ENCODE measurements at regions not wholly inside any gene's neighbourhood (a gene's known extent, or its start where the extent isn't known, plus 50 kb on each side); places are given as distances from the start of the nearest gene placed in this dataset.

DNA sequence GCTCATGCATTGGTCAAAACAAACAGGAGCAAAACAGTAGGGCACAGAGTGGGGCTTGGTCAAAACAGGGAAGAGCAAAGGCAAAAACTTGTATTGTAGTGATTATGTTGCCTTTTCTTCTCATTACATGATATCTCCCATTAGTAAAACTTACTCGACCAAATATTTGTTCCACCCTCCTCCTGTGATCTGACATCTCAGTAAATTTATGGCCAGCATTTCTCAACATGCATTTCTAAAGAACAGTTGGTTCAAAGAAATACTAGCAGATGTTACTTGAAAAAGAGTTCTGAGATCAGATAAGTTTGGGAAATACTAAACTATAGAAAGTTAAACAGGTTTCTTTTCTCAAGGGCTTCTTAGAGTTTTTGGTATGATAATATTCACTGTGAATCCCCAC is 423.1 kb downstream of the FIGN start:
- no peak for DNase-seq (ENCODE audit: low spot score)
- Histone ChIP-seq H3K27me3 (ENCODE audit: control insufficient read depth in 3 of 3, insufficient read depth in 3 of 3, low read depth in 1 of 3, low read length in 3 of 3) (no peaks in the 10 kb centered on the region), H4K8ac (ENCODE audit: low read depth, low read length) (no peak overlapping the region), H3K23ac (ENCODE audit: low read depth, low read length, poor library complexity) (no peak overlapping the region), H3K4ac (ENCODE audit: low read length) (no peak overlapping the region), H3K18ac (ENCODE audit: low read length) (no peak overlapping the region), H2AFZ (ENCODE audit: low read length) (no peak overlapping the region), H2BK120ac (ENCODE audit: low read depth, low read length) (no peak overlapping the region), H3K9ac (ENCODE audit: low read depth, low read length, poor library complexity) (no peak overlapping the region), H2BK12ac (ENCODE audit: low read length) (no peak overlapping the region), H3K4me1 (ENCODE audit: control insufficient read depth in 2 of 2, insufficient read depth in 1 of 2, low read depth in 1 of 2, low read length in 2 of 2) (no peaks in the 10 kb centered on the region), H2AK5ac (ENCODE audit: low read depth, low read length) (no peak overlapping the region), H3K14ac (ENCODE audit: low read length) (no peak overlapping the region), H4K91ac (ENCODE audit: low read depth, low read length, poor library complexity) (no peak overlapping the region), H3K27ac (replicated peaks; ENCODE audit: low read length) (no peak overlapping the region), H2BK15ac (ENCODE audit: low read length) (no peak overlapping the region), H3K9me3 (replicated peaks in 1 of 2; ENCODE audit: control insufficient read depth in 2 of 2, insufficient read depth in 1 of 2, low read depth in 1 of 2, low read length in 2 of 2) (peaks cover 0 to 7% of the 10 kb centered on the region in 2 donors), H3K4me3 (ENCODE audit: low read length in 2 of 2) (no peak overlapping the region), H2BK5ac (ENCODE audit: low read length) (no peak overlapping the region), H3K4me2 (ENCODE audit: insufficient read depth, low read length, poor library complexity, severe bottlenecking) (no peak overlapping the region), H3K79me1 (ENCODE audit: low read depth, low read length) (no peaks in the 10 kb centered on the region), H3K36me3 (replicated peaks in 1 of 2; ENCODE audit: control insufficient read depth in 2 of 2, insufficient read depth in 2 of 2, low read length in 2 of 2) (no peaks in the 10 kb centered on the region)
- no CpG with 5 or more reads among the region's 1 CpG for WGBS, 2 donors (ENCODE audit: extremely low coverage in 2 of 2, insufficient read length in 2 of 2, insufficient replicate concordance in 1 of 2)

DNA sequence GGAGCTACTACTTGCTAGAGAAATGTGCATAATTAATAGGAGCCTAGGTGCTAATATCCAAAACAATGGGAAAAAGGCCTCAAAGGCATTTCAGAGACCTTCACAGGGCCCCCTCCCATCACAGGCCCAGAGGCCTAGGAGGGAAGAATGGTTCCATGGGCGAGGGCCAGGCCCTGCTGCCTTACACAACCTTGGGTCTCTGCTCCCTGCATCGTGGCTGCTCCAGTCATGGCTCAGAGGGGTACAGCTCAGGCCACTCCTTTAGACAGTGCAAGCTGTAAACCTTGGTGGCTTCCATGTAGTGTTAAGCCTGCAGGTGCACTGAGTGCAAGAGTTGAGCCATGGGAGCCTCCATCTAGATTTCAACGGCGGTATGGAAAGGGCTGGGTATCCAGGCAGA is 429.2 kb downstream of the FIGN start:
- no peak overlapping the region for H3K4me2 ChIP-seq (ENCODE audit: insufficient read depth, low read length, poor library complexity, severe bottlenecking)
- H3K27me3 ChIP-seq (ENCODE audit: control insufficient read depth in 3 of 3, insufficient read depth in 3 of 3, low read depth in 1 of 3, low read length in 3 of 3), result no peaks in the 10 kb centered on the region
- H3K79me1 ChIP-seq (ENCODE audit: low read depth, low read length), result peaks cover 2% of the 10 kb centered on the region
- no peak overlapping the region for H3K9ac ChIP-seq (ENCODE audit: low read depth, low read length, poor library complexity)
- H2BK12ac ChIP-seq (ENCODE audit: low read length), result no peak overlapping the region
- H3K23ac ChIP-seq (ENCODE audit: low read depth, low read length, poor library complexity), result no peak overlapping the region
- no peak overlapping the region for H4K8ac ChIP-seq (ENCODE audit: low read depth, low read length)
- peak overlapping the region; percentile 27 for H3K14ac ChIP-seq (ENCODE audit: low read length)
- no peak overlapping the region for H2BK15ac ChIP-seq (ENCODE audit: low read length)
- no peak overlapping the region for H3K27ac ChIP-seq (replicated peaks; ENCODE audit: low read length)
- H4K91ac ChIP-seq (ENCODE audit: low read depth, low read length, poor library complexity), result no peak overlapping the region
- H3K4me3 ChIP-seq (ENCODE audit: low read length in 2 of 2), result no peak overlapping the region
- no peaks in the 10 kb centered on the region for H3K36me3 ChIP-seq (replicated peaks in 1 of 2; ENCODE audit: control insufficient read depth in 2 of 2, insufficient read depth in 2 of 2, low read length in 2 of 2)
- no peak overlapping the region for H2AK5ac ChIP-seq (ENCODE audit: low read depth, low read length)
- no peak overlapping the region for H2BK5ac ChIP-seq (ENCODE audit: low read length)
- no CpG with 5 or more reads among the region's 4 CpGs for WGBS, 2 donors (ENCODE audit: extremely low coverage in 2 of 2, insufficient read length in 2 of 2, insufficient replicate concordance in 1 of 2)
- no peak overlapping the region for H2AFZ ChIP-seq (ENCODE audit: low read length)
- no peak overlapping the region for H2BK120ac ChIP-seq (ENCODE audit: low read depth, low read length)
- no peaks in the 10 kb centered on the region for H3K4me1 ChIP-seq (ENCODE audit: control insufficient read depth in 2 of 2, insufficient read depth in 1 of 2, low read depth in 1 of 2, low read length in 2 of 2)
- H3K18ac ChIP-seq (ENCODE audit: low read length), result no peak overlapping the region
- peaks cover 6 to 13% of the 10 kb centered on the region in 2 donors for H3K9me3 ChIP-seq (replicated peaks in 1 of 2; ENCODE audit: control insufficient read depth in 2 of 2, insufficient read depth in 1 of 2, low read depth in 1 of 2, low read length in 2 of 2)
- H3K4ac ChIP-seq (ENCODE audit: low read length), result no peak overlapping the region
- no peak for DNase-seq (ENCODE audit: low spot score)

DNA sequence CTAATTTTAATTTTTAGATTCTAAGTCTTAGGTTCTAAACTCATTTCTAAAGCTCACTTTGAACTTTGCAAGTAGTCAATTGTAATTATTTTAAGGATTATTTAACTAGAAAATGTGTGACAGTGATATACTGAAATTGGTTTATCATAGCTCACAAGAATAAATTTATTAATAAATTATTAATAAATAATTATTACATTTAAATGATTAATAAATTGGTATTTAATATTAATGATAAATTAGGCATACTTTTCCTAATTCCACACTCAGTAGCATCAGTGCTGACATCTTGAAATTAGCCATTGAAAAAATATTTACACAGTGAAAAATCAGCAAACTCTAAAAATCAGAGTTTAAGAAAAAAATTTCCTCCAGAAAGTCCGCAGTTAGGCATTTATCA is 433.7 kb downstream of the FIGN start:
- Histone ChIP-seq H4K91ac (ENCODE audit: low read depth, low read length, poor library complexity) (no peak overlapping the region), H2BK12ac (ENCODE audit: low read length) (no peak overlapping the region), H3K79me1 (ENCODE audit: low read depth, low read length) (peaks cover 2% of the 10 kb centered on the region), H2BK5ac (ENCODE audit: low read length) (no peak overlapping the region), H3K4ac (ENCODE audit: low read length) (no peak overlapping the region), H3K14ac (ENCODE audit: low read length) (no peak overlapping the region), H3K4me1 (ENCODE audit: control insufficient read depth in 2 of 2, insufficient read depth in 1 of 2, low read depth in 1 of 2, low read length in 2 of 2) (no peaks in the 10 kb centered on the region), H3K27ac (replicated peaks; ENCODE audit: low read length) (no peak overlapping the region), H3K4me2 (ENCODE audit: insufficient read depth, low read length, poor library complexity, severe bottlenecking) (no peak overlapping the region), H3K4me3 (ENCODE audit: low read length in 2 of 2) (no peak overlapping the region), H2AK5ac (ENCODE audit: low read depth, low read length) (no peak overlapping the region), H3K9ac (ENCODE audit: low read depth, low read length, poor library complexity) (no peak overlapping the region), H2AFZ (ENCODE audit: low read length) (no peak overlapping the region), H3K18ac (ENCODE audit: low read length) (no peak overlapping the region), H3K27me3 (ENCODE audit: control insufficient read depth in 3 of 3, insufficient read depth in 3 of 3, low read depth in 1 of 3, low read length in 3 of 3) (no peaks in the 10 kb centered on the region), H3K9me3 (replicated peaks in 1 of 2; ENCODE audit: control insufficient read depth in 2 of 2, insufficient read depth in 1 of 2, low read depth in 1 of 2, low read length in 2 of 2) (peaks cover 6 to 13% of the 10 kb centered on the region in 2 donors), H2BK120ac (ENCODE audit: low read depth, low read length) (no peak overlapping the region), H2BK15ac (ENCODE audit: low read length) (no peak overlapping the region), H3K36me3 (replicated peaks in 1 of 2; ENCODE audit: control insufficient read depth in 2 of 2, insufficient read depth in 2 of 2, low read length in 2 of 2) (no peaks in the 10 kb centered on the region), H3K23ac (ENCODE audit: low read depth, low read length, poor library complexity) (no peak overlapping the region), H4K8ac (ENCODE audit: low read depth, low read length) (no peak overlapping the region)
- DNase-seq (ENCODE audit: low spot score), result no peak
- WGBS, 2 donors (ENCODE audit: extremely low coverage in 2 of 2, insufficient read length in 2 of 2, insufficient replicate concordance in 1 of 2), result no CpG with 5 or more reads among the region's 1 CpG

DNA sequence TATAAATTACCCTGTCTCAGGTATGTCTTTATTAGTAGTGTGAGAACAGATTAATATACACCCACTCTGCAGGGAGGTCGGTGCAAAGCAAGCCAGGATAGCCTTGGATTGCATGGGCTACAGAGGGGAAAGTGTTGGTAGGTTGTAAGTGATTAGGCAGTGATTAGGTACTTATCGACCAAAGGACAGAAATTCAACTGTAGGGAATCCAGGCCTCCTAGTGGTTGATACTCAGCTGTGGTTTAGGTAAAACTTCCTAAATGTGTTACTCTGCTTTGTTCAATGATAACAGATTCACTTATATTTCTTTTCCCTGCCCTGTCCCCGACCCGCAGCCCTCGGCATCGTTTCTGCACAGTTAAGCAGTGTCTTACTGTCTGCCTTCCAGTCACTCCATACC is 444.0 kb downstream of the FIGN start:
- no peaks in the 10 kb centered on the region for H3K4me1 ChIP-seq (ENCODE audit: control insufficient read depth in 2 of 2, insufficient read depth in 1 of 2, low read depth in 1 of 2, low read length in 2 of 2)
- no peak overlapping the region for H3K4ac ChIP-seq (ENCODE audit: low read length)
- H3K36me3 ChIP-seq (replicated peaks in 1 of 2; ENCODE audit: control insufficient read depth in 2 of 2, insufficient read depth in 2 of 2, low read length in 2 of 2), result no peaks in the 10 kb centered on the region
- no peak overlapping the region for H2BK5ac ChIP-seq (ENCODE audit: low read length)
- no peaks in the 10 kb centered on the region for H3K9me3 ChIP-seq (replicated peaks in 1 of 2; ENCODE audit: control insufficient read depth in 2 of 2, insufficient read depth in 1 of 2, low read depth in 1 of 2, low read length in 2 of 2)
- H3K27me3 ChIP-seq (ENCODE audit: control insufficient read depth in 3 of 3, insufficient read depth in 3 of 3, low read depth in 1 of 3, low read length in 3 of 3), result no peaks in the 10 kb centered on the region
- H4K8ac ChIP-seq (ENCODE audit: low read depth, low read length), result no peak overlapping the region
- no peaks in the 10 kb centered on the region for H3K79me1 ChIP-seq (ENCODE audit: low read depth, low read length)
- no peak overlapping the region for H3K27ac ChIP-seq (replicated peaks; ENCODE audit: low read length)
- H3K18ac ChIP-seq (ENCODE audit: low read length), result no peak overlapping the region
- no peak overlapping the region for H2AK5ac ChIP-seq (ENCODE audit: low read depth, low read length)
- no peak overlapping the region for H2BK12ac ChIP-seq (ENCODE audit: low read length)
- H2AFZ ChIP-seq (ENCODE audit: low read length), result no peak overlapping the region
- H3K4me2 ChIP-seq (ENCODE audit: insufficient read depth, low read length, poor library complexity, severe bottlenecking), result no peak overlapping the region
- no peak overlapping the region for H3K14ac ChIP-seq (ENCODE audit: low read length)
- WGBS, 2 donors (ENCODE audit: extremely low coverage in 2 of 2, insufficient read length in 2 of 2, insufficient replicate concordance in 1 of 2), result no CpG with 5 or more reads among the region's 6 CpGs
- no peak overlapping the region for H3K9ac ChIP-seq (ENCODE audit: low read depth, low read length, poor library complexity)
- H2BK120ac ChIP-seq (ENCODE audit: low read depth, low read length), result no peak overlapping the region
- no peak for DNase-seq (ENCODE audit: low spot score)
- H3K4me3 ChIP-seq (ENCODE audit: low read length in 2 of 2), result no peak overlapping the region
- H3K23ac ChIP-seq (ENCODE audit: low read depth, low read length, poor library complexity), result no peak overlapping the region
- H2BK15ac ChIP-seq (ENCODE audit: low read length), result no peak overlapping the region
- H4K91ac ChIP-seq (ENCODE audit: low read depth, low read length, poor library complexity), result no peak overlapping the region
